KMS-11 (cell line): ENCODE measurements at regions not wholly inside any gene's neighbourhood (a gene's known extent, or its start where the extent isn't known, plus 50 kb on each side); places are given as distances from the start of the nearest gene placed in this dataset.

Source experiments
- H2AFZ ChIP-seq: fragments of 200-600 bp; sonication (generic); 2 replicates; pipeline ENCODE4 v1.6.1; 2016; ENCODE audit warnings: antibody characterized with exemption, mixed run types, low read depth
- H3K27ac ChIP-seq: fragments of 200-600 bp; sonication (generic); 2 replicates; pipeline ENCODE4 v1.6.1; 2016; ENCODE audit warnings: mild to moderate bottlenecking, mixed run types
- H3K27me3 ChIP-seq: fragments of 200-600 bp; sonication (generic); 2 replicates; pipeline ENCODE4 v1.6.1; 2017; ENCODE audit warnings: mild to moderate bottlenecking, low read depth, mixed run types, moderate library complexity; ENCODE audit not compliant: insufficient read depth
- H3K36me3 ChIP-seq: fragments of 200-600 bp; sonication (generic); 2 replicates; pipeline ENCODE4 v1.6.1; 2017; ENCODE audit warnings: mild to moderate bottlenecking, mixed run types; ENCODE audit not compliant: insufficient read depth
- H3K4me1 ChIP-seq: fragments of 200-600 bp; sonication (generic); 2 replicates; pipeline ENCODE4 v1.6.1; 2016; ENCODE audit warnings: mild to moderate bottlenecking, low read depth, mixed run types; ENCODE audit not compliant: poor library complexity, severe bottlenecking
- H3K4me2 ChIP-seq: fragments of 200-600 bp; sonication (generic); 2 replicates; pipeline ENCODE4 v1.7.0; 2016; ENCODE audit warnings: mild to moderate bottlenecking, mixed run types
- H3K4me3 ChIP-seq: fragments of 200-600 bp; sonication (generic); IDR thresholded peaks from 2 replicates; pipeline ENCODE4 v1.6.1; 2017; ENCODE audit warnings: low read depth, low read length, mixed read lengths; ENCODE audit not compliant: insufficient read depth
- H3K79me2 ChIP-seq: fragments of 200-600 bp; sonication (generic); 2 replicates; pipeline ENCODE4 v1.6.1; 2016; ENCODE audit warnings: low read depth, mixed run types; ENCODE audit not compliant: insufficient read depth
- H3K9ac ChIP-seq: fragments of 200-600 bp; sonication (generic); 2 replicates; pipeline ENCODE4 v1.6.1; 2016; ENCODE audit warnings: mild to moderate bottlenecking, mixed run types
- H4K20me1 ChIP-seq: fragments of 200-600 bp; sonication (generic); 2 replicates; pipeline ENCODE4 v1.6.1; 2016; ENCODE audit warnings: mild to moderate bottlenecking, mixed run types; ENCODE audit not compliant: insufficient read depth
- CTCF ChIP-seq: fragments of 200-600 bp; sonication (generic); conservative IDR thresholded peaks from 2 replicates; pipeline ENCODE4 v1.6.1; 2017; ENCODE audit warnings: low read depth, mild to moderate bottlenecking, antibody characterized with exemption, low read length, moderate library complexity, mixed read lengths

- Histone ChIP-seq H3K9ac (no peak overlapping the region), H4K20me1 (no peaks in the 10 kb centered on the region), H3K4me3 (no peak overlapping the region), H3K27ac (no peak overlapping the region), H3K27me3 (no peaks in the 10 kb centered on the region), H3K4me2 (no peak overlapping the region), H3K4me1 (peaks cover 9% of the 10 kb centered on the region), H2AFZ (no peak overlapping the region), H3K36me3 (no peaks in the 10 kb centered on the region), H3K79me2 (no peaks in the 10 kb centered on the region)
- no peak for TF ChIP-seq CTCF
Observed at GRCh38 chr11:123254357-123254756, 59.3 kb upstream of the CLMP start.

- no peaks in the 10 kb centered on the region for H4K20me1 ChIP-seq
- peaks cover 9% of the 10 kb centered on the region for H3K4me1 ChIP-seq
- no peak for TF ChIP-seq CTCF
- no peak overlapping the region for H3K9ac ChIP-seq
- no peak overlapping the region for H3K4me2 ChIP-seq
- H3K27me3 ChIP-seq, result no peaks in the 10 kb centered on the region
- no peaks in the 10 kb centered on the region for H3K36me3 ChIP-seq
- no peak overlapping the region for H2AFZ ChIP-seq
- H3K4me3 ChIP-seq, result no peak overlapping the region
- no peaks in the 10 kb centered on the region for H3K79me2 ChIP-seq
- H3K27ac ChIP-seq, result no peak overlapping the region
Observed at GRCh38 chr11:123253911-123254310, 58.9 kb upstream of the CLMP start.

DNA sequence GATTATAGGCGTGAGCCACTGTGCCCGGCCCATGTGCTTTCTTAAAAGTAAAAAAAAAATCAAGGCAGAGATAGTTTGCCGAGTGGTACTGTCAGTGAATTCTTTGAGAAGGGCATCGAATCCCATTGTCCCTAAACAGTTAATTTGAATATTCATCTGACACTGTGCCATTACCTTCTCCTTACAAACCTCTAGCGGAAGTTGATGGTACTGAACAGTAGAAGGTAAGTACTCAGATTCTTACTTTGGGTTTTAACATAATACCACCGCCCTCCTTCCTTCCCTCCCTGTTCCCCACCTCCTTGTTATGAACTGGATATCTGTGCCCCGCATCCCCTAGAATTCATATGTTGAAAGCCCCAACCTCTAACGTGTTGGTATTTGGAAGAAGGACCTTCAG, 58.2 kb upstream of the CLMP start:
- Histone ChIP-seq H3K36me3 (no peaks in the 10 kb centered on the region), H3K4me2 (no peak overlapping the region), H3K9ac (no peak overlapping the region), H3K4me3 (no peak overlapping the region), H3K79me2 (no peaks in the 10 kb centered on the region), H3K27me3 (no peaks in the 10 kb centered on the region), H3K27ac (no peak overlapping the region), H4K20me1 (no peaks in the 10 kb centered on the region), H3K4me1 (peaks cover 9% of the 10 kb centered on the region), H2AFZ (no peak overlapping the region)
- TF ChIP-seq CTCF, result no peak

DNA sequence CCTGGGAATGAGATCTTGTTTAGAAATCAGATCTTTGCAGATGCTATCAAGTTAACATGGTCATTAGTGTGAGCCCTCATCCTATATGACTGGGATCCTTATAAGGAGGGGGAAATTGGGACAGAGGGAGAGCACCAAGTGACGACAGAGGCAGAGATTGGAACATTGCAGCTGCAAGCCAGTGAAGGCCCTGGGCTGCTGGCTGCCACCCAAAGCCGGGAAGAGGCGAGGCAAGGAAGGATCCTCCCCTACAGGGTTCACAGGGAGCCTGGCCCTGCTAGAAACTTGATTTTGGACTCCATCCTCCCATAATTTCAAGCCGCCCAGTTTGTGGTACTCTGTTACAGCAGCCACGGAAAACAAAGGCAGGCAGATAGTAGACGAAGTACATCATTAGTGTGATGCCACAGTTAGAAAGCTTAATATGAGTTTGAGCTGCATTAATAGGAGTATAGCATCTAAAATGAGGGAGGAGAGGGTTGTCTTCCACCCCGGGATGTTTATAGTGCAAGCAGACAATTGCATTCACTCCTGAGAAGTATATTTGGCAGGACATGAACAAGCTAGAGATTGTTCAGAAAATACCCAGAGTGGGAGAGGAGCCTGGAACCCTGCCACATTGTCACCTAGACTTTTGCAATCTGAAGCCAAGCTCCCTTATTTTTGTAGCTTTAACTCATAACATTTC, 56.8 kb upstream of the CLMP start:
- H3K79me2 ChIP-seq, result no peaks in the 10 kb centered on the region
- H3K9ac ChIP-seq, result no peak overlapping the region
- H4K20me1 ChIP-seq, result no peaks in the 10 kb centered on the region
- no peaks in the 10 kb centered on the region for H3K36me3 ChIP-seq
- no peak for TF ChIP-seq CTCF
- no peak overlapping the region for H3K27ac ChIP-seq
- H3K4me3 ChIP-seq, result no peak overlapping the region
- H3K27me3 ChIP-seq, result no peaks in the 10 kb centered on the region
- no peak overlapping the region for H2AFZ ChIP-seq
- H3K4me1 ChIP-seq, result peaks cover 9% of the 10 kb centered on the region
- no peak overlapping the region for H3K4me2 ChIP-seq
